GM12878 (cell line): ENCODE measurements at regions not wholly inside any gene's neighbourhood (a gene's known extent, or its start where the extent isn't known, plus 50 kb on each side); places are given as distances from the start of the nearest gene placed in this dataset.

Experiments used
- ATAC-seq: fragments of 200-7000 bp; cut with Tn5 transposase; 3 replicates; pipeline ENCODE4 v1.9.1; 2020; ENCODE audit warnings: mild to moderate bottlenecking, moderate library complexity
- BruUV-seq: library from RNA; stranded (reverse); fragments of 400-500 nt; replicated peaks from 2 replicates; lab custom pipeline; 2021; lab: Mats Ljungman, UMichigan
- CTCF ChIA-PET: fragments of 300-600 bp; sonication (Branson Sonifier 250); formaldehyde crosslinking; extraction: SDS; loops from one replicate; lab custom pipeline; 2021; ENCODE audit warnings: inconsistent platforms; lab: Yijun Ruan, JAX
- POLR2A ChIA-PET: fragments of 350-600 bp; formaldehyde crosslinking; extraction: SDS; loops from one replicate; lab custom pipeline; 2021; ENCODE audit warnings: inconsistent platforms; lab: Charles Lee
- RAD21 ChIA-PET: fragments of 300-600 bp; sonication (Branson Sonifier 250); formaldehyde crosslinking; loops from one replicate; lab custom pipeline; 2023; ENCODE audit warnings: antibody characterized with exemption; ENCODE audit not compliant: unreplicated experiment; lab: Charles Lee
- SMC1A ChIA-PET: fragments of 300-600 bp; sonication (Branson Sonifier 250); formaldehyde crosslinking; loops from one replicate; lab custom pipeline; 2023; ENCODE audit not compliant: unreplicated experiment, uncharacterized antibody; lab: Charles Lee
- DNase-seq: peaks from one replicate; pipeline ENCODE4 v3.0.0-alpha.2; 2011; ENCODE audit warnings: low read depth, low spot score
- FAIRE-seq: peaks from 3 replicates; lab custom pipeline; 2011; peaks lifted over from hg19 to GRCh38; lab: Jason Lieb, UNC
- H2AFZ ChIP-seq: 2 replicates; pipeline ENCODE4 v1.6.0; 2011; ENCODE audit warnings: low read depth, low read length, control low read depth; ENCODE audit not compliant: control insufficient read depth
- H3K27ac ChIP-seq: 2 replicates; pipeline ENCODE4 v1.5.1; 2011; ENCODE audit warnings: control low read depth; ENCODE audit not compliant: control insufficient read depth, insufficient read depth
- H3K27me3 ChIP-seq, 2 experiments: replicated peaks in 1 of 2; 2 replicates each; pipeline versions ENCODE4 v1.6.0 to v1.6.1; 2011; ENCODE audit warnings: low read length in 1 of 2; ENCODE audit not compliant: control insufficient read depth in 2 of 2, insufficient read depth in 2 of 2
- H3K36me3 ChIP-seq, 2 experiments: 2 replicates each; pipeline ENCODE4 v1.5.1; 2011; ENCODE audit warnings: low read length in 1 of 2; ENCODE audit not compliant: control insufficient read depth in 2 of 2, insufficient read depth in 2 of 2
- H3K4me1 ChIP-seq: 2 replicates; pipeline ENCODE4 v1.6.1; 2011; ENCODE audit warnings: mild to moderate bottlenecking, low read length, moderate library complexity, mixed read lengths; ENCODE audit not compliant: control insufficient read depth, insufficient read depth
- H3K4me2 ChIP-seq: 2 replicates; pipeline ENCODE4 v1.6.0; 2011; ENCODE audit warnings: control low read depth; ENCODE audit not compliant: control insufficient read depth, insufficient read depth
- H3K4me3 ChIP-seq: fragments of 200-600 bp; sonication (generic); 2 replicates; pipeline ENCODE4 v1.5.1; 2016
- H3K79me2 ChIP-seq: 2 replicates; pipeline ENCODE4 v1.6.0; 2011; ENCODE audit warnings: low read length; ENCODE audit not compliant: control insufficient read depth, insufficient read depth
- H3K9ac ChIP-seq: 2 replicates; pipeline ENCODE4 v1.8.0; 2011; ENCODE audit warnings: low read length, control low read depth, mixed read lengths; ENCODE audit not compliant: control insufficient read depth, insufficient read depth
- H3K9me3 ChIP-seq: replicated peaks from 3 replicates; pipeline ENCODE4 v1.5.1; 2011; ENCODE audit warnings: mild to moderate bottlenecking, low read length; ENCODE audit not compliant: control insufficient read depth, insufficient read depth
- H4K20me1 ChIP-seq: 2 replicates; pipeline ENCODE4 v1.6.0; 2011; ENCODE audit not compliant: control insufficient read depth, insufficient read depth
- CTCF ChIP-seq, 3 experiments: IDR thresholded peaks in 2 of 3; conservative IDR thresholded peaks in 1 of 3; 2 replicates each; pipeline ENCODE4 v1.5.1; 2011; ENCODE audit warnings: low read depth in 3 of 3, low read length in 3 of 3, mild to moderate bottlenecking in 3 of 3, control low read depth in 2 of 3, moderate library complexity in 2 of 3, inconsistent platforms in 1 of 3, mixed read lengths in 1 of 3; ENCODE audit not compliant: control insufficient read depth in 2 of 3, insufficient read depth in 1 of 3; ENCODE audit errors: extremely low read depth in 1 of 3
- HDAC6 ChIP-seq: fragments of 200-600 bp; sonication (generic); IDR thresholded peaks from one replicate; pipeline ENCODE4 v1.8.0; 2017; ENCODE audit warnings: antibody characterized with exemption; ENCODE audit not compliant: unreplicated experiment
- MTA3 ChIP-seq: IDR thresholded peaks from 2 replicates; pipeline ENCODE4 v1.6.1; 2012; ENCODE audit warnings: low read length, inconsistent platforms, borderline replicate concordance
- POU2F2 ChIP-seq: IDR thresholded peaks from 3 replicates; pipeline ENCODE4 v1.6.1; 2011; ENCODE audit warnings: low read depth, mild to moderate bottlenecking, low read length, borderline replicate concordance
- RAD21 ChIP-seq: IDR thresholded peaks from 2 replicates; pipeline ENCODE4 v1.6.1; 2011; ENCODE audit warnings: mild to moderate bottlenecking, low read depth, low read length, moderate library complexity; ENCODE audit not compliant: insufficient read depth
- SMC3 ChIP-seq: IDR thresholded peaks from 2 replicates; pipeline ENCODE4 v1.6.1; 2011; ENCODE audit warnings: low read length, improper control_type of control experiment, borderline replicate concordance
- YY1 ChIP-seq: IDR thresholded peaks from 2 replicates; pipeline ENCODE4 v1.6.1; 2011; ENCODE audit warnings: low read depth, mild to moderate bottlenecking, low read length
- WGBS: methylation state at CpG from one replicate; pipeline ENCODE4 v1.1.6; 2016; ENCODE audit warnings: low lambda C conversion rate; ENCODE audit not compliant: insufficient replicate concordance, insufficient coverage; ENCODE audit errors: missing lambda C conversion rate; 5-methylcytosine and 5-hydroxymethylcytosine counted together
- in situ Hi-C: fragments of 300-500 bp; cut with MboI; formaldehyde crosslinking; loops from 9 replicates; pipeline ENCODE4 v1.14.3; 2018; ENCODE audit warnings: mixed read lengths
- intact Hi-C: fragments of 100-400 bp; cut with micrococcal nuclease; formaldehyde crosslinking; loops from one replicate; pipeline ENCODE4 v1.14.2; 2022; ENCODE audit not compliant: unreplicated experiment

DNA sequence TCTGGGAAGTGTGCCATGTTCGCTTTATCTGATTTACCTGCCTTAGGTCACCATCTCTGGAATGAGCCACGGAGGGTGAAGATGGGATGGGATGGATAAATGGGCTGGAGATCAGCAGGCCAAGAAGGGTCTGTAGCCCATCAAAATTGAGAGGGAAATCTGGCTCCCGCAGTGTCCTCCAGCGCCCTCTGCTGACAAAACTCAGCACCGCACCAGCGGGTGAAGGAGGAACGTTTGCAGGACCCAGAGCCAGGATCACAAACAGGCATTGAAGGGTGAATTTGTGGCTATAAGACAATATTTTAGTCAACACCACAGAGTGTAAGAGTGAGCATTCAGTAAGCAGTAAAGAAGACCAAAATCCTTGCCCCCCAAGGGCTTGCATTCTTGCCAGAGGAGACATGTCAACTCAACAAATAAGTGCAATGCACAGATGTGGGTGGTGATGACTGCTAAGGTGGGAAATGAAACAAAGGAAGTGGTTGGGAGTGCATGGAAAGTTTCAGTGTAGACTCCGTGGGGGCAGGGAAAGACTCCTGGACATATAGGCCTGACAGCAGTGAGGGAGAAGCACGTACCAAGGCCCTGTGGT is 124.4 kb downstream of the TENT4A start:
- no peaks in the 10 kb centered on the region; the same call in 2 of the 3 replicates for H3K9me3 ChIP-seq
- H4K20me1 ChIP-seq, result no peaks in the 10 kb centered on the region
- no peak for FAIRE-seq
- SMC1A ChIA-PET, result no interaction called here
- H3K27me3 ChIP-seq, result peaks cover 1 to 9% of the 10 kb centered on the region in 2 experiments; a peak in 3 of 4 replicates
- RAD21 ChIA-PET, result no interaction called here
- CTCF ChIA-PET, result interaction anchor here (1.4 to 2.0 kb wide), 3 partner anchors 9 to 19 kb away, joined by 3 to 6 read pairs (median 4); no protein-coding TSS in a partner anchor
- H3K36me3 ChIP-seq, result no peaks in the 10 kb centered on the region
- POLR2A ChIA-PET, result no interaction called here
- no peak overlapping the region for H3K4me3 ChIP-seq
- H3K4me2 ChIP-seq, result no peak overlapping the region
- no peak for DNase-seq
- peak; percentile 74 for ATAC-seq
- TF ChIP-seq MTA3 (no peak), POU2F2 (0 out of 3 replicates have a peak, but pooled peaks have one; percentile 21), CTCF (IDR thresholded peaks at IDR 0.05 in 2 of 3, conservative IDR thresholded peaks at IDR 0.05 in 1 of 3; ENCODE audit: control insufficient read depth in 2 of 3, extremely low read depth in 1 of 3, insufficient read depth in 1 of 3, low read depth in 3 of 3, low read length in 3 of 3) (peak; percentile 78 to 86 (median 84)), HDAC6 (no peak), SMC3 (peak; percentile 73), RAD21 (peak; percentile 72), YY1 (0 out of 2 replicates have a peak, but pooled peaks have one; percentile 22)
- intact Hi-C loops, result loop anchor here (1.0 to 10.0 kb wide), 4 partner anchors 16 to 253 kb away; no protein-coding TSS in a partner anchor
- no TSS peak for BruUV-seq
- H2AFZ ChIP-seq, result no peak overlapping the region
- in situ Hi-C loops, result no loop called here
- H3K27ac ChIP-seq, result no peak overlapping the region
- H3K9ac ChIP-seq, result no peak overlapping the region
- H3K4me1 ChIP-seq, result no peaks in the 10 kb centered on the region; the same call in 1 of the 2 replicates
- 22% methylated on average over 9 of the region's 9 CpGs for WGBS
- H3K79me2 ChIP-seq, result no peaks in the 10 kb centered on the region
